ENCODE measurements at regions not wholly inside any gene's neighbourhood (a gene's known extent, or its start where the extent isn't known, plus 50 kb on each side); places are given as distances from the start of the nearest gene placed in this dataset.

GRCh38 chr7:88391247-88391646, 84.6 kb upstream of the STEAP4 start:
- TF ChIP-seq EZH2 (IDR thresholded peaks at IDR 0.05; ENCODE audit: borderline replicate concordance, low read depth, low read length, severe bottlenecking) (no peak), CTCF (IDR thresholded peaks at IDR 0.05; ENCODE audit: borderline replicate concordance, extremely low read depth, low read length, poor library complexity, severe bottlenecking) (no peak)

All from DND-41 (cell line).